ENCODE measurements at regions not wholly inside any gene's neighbourhood (a gene's known extent, or its start where the extent isn't known, plus 50 kb on each side); places are given as distances from the start of the nearest gene placed in this dataset.

GRCh38 chr12:114477989-114478395 is 72.0 kb upstream of the TBX5 start:
- no peaks in the 10 kb centered on the region for H3K36me3 ChIP-seq
- no peak overlapping the region for H3K27ac ChIP-seq
- ATAC-seq (no peak), DNase-seq (no peak)
- H3K4me1 ChIP-seq = peaks cover 0 to 18% (median 12%) of the 10 kb centered on the region in 9 donors
- intact Hi-C loops (cut with DNase I) = loop anchor here in 9 of 10 donors (2.0 to 10.0 kb wide), 9 partner anchors 121 to 313 kb away; no protein-coding TSS in a partner anchor
- 33 to 49% methylated on average over 5 of the region's 5 CpGs for WGBS, 2 donors
- no peak for TF ChIP-seq CTCF (IDR thresholded peaks at IDR 0.05)
- H3K4me3 ChIP-seq = no peak overlapping the region
- no peaks in the 10 kb centered on the region for H3K9me3 ChIP-seq
- peaks cover 0 to 84% (median 72%) of the 10 kb centered on the region in 7 donors for H3K27me3 ChIP-seq

DNA sequence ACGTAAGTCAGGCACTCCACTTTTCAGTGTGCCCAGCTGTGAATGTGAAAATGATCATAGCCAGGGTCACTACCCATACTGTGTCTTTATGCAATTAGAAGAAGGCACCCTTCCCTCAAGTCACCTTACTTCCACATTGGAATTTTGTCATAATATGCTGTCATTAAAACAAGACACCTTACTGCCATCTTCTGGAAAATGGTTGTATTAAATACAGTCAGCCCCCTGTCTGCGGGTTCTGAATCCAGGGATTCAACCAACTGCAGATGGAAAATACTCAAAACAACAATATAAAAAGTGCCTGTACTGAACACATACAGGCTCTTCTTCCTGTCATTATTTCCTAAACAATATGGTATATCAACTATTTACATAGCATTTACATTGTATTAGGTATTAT is 70.2 kb upstream of the TBX5 start:
- WGBS, 2 donors = 34 to 41% methylated on average over 2 of the region's 2 CpGs
- peaks cover 0 to 66% (median 54%) of the 10 kb centered on the region in 7 donors for H3K27me3 ChIP-seq

DNA sequence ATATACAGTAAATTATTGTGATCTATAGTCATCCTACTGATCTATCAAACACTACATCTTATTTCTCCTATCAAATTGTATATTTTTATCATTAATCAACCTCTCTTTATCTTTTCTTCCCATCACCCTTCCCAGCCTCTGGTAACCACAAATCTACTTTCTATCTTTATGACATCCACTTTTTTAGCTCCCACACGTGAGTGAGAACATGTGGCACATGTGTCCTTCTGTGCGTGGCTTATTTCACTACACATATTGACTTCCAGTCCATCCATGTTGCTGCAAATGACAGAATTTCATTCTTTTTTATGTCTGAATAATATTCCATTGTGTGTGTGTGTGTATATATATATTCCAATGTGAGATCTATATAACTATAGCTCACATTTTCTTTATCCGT is 67.8 kb upstream of the TBX5 start:
- ATAC-seq = no peak
- Histone ChIP-seq H3K4me3 (no peak overlapping the region), H3K4me1 (no peaks in the 10 kb centered on the region), H3K27me3 (peaks cover 0 to 54% (median 30%) of the 10 kb centered on the region in 7 donors), H3K9me3 (no peaks in the 10 kb centered on the region), H3K27ac (no peak overlapping the region), H3K36me3 (no peaks in the 10 kb centered on the region)
- intact Hi-C loops (cut with DNase I) = loop anchor here in 5 of 10 donors (10.0 kb wide), 4 partner anchors 119 to 309 kb away; no protein-coding TSS in a partner anchor
- no peak for TF ChIP-seq CTCF (IDR thresholded peaks at IDR 0.05)
- DNase-seq = no peak
- 80% methylated on average over 3 of the region's 3 CpGs for WGBS, 2 donors

More for the DNA sequence above, 70.2 kb upstream of the TBX5 start:
- peak in 4 of 8 donors; percentile 35 to 65 (median 53) for ATAC-seq
- Histone ChIP-seq H3K4me3 (no peak overlapping the region), H3K4me1 (peaks cover 0 to 16% (median 9%) of the 10 kb centered on the region in 9 donors), H3K36me3 (no peaks in the 10 kb centered on the region), H3K27ac (no peak overlapping the region), H3K9me3 (no peaks in the 10 kb centered on the region)
- peak in 8 of 9 donors; percentile 32 to 72 (median 58) for TF ChIP-seq CTCF (IDR thresholded peaks at IDR 0.05)
- intact Hi-C loops (cut with DNase I) = loop anchor here in 9 of 10 donors (1.0 to 10.0 kb wide), 10 partner anchors 119 to 311 kb away; no protein-coding TSS in a partner anchor
- no peak for DNase-seq

GRCh38 chr12:114473018-114473417 is 67.1 kb upstream of the TBX5 start:
- DNase-seq (no peak), ATAC-seq (no peak)
- no peak overlapping the region for H3K4me3 ChIP-seq
- 56 to 79% methylated on average over 2 of the region's 2 CpGs for WGBS, 2 donors
- no peaks in the 10 kb centered on the region for H3K9me3 ChIP-seq
- H3K4me1 ChIP-seq = no peaks in the 10 kb centered on the region
- no peaks in the 10 kb centered on the region for H3K36me3 ChIP-seq
- no peak overlapping the region for H3K27ac ChIP-seq
- peaks cover 0 to 47% (median 23%) of the 10 kb centered on the region in 7 donors for H3K27me3 ChIP-seq
- TF ChIP-seq CTCF (IDR thresholded peaks at IDR 0.05) = no peak
- intact Hi-C loops (cut with DNase I) = loop anchor here in 5 of 10 donors (10.0 kb wide), 4 partner anchors 118 to 308 kb away; no protein-coding TSS in a partner anchor
